ENCODE measurements at regions not wholly inside any gene's neighbourhood (a gene's known extent, or its start where the extent isn't known, plus 50 kb on each side); places are given as distances from the start of the nearest gene placed in this dataset.

- no peaks in the 10 kb centered on the region for H3K27me3 ChIP-seq (ENCODE audit: control insufficient read depth, insufficient read depth, low read length)
- H3K36me3 ChIP-seq (replicated peaks; ENCODE audit: control insufficient read depth, insufficient read depth, low read length): no peaks in the 10 kb centered on the region
- H3K4me3 ChIP-seq (ENCODE audit: insufficient read depth, low read depth, low read length): no peak overlapping the region
- no peak for DNase-seq
These were observed 448.3 kb upstream of the ST6GAL2 start for GRCh38 chr2:107334306-107334705.

GRCh38 chr2:107336526-107336925, 450.6 kb upstream of the ST6GAL2 start:
- no peaks in the 10 kb centered on the region for H3K36me3 ChIP-seq (replicated peaks; ENCODE audit: control insufficient read depth, insufficient read depth, low read length)
- no peak for DNase-seq

GRCh38 chr2:107337209-107337898, 451.4 kb upstream of the ST6GAL2 start:
- no peak for DNase-seq
- Histone ChIP-seq H3K27me3 (ENCODE audit: control insufficient read depth, insufficient read depth, low read length) (no peaks in the 10 kb centered on the region), H3K36me3 (replicated peaks; ENCODE audit: control insufficient read depth, insufficient read depth, low read length) (no peaks in the 10 kb centered on the region), H3K4me3 (ENCODE audit: insufficient read depth, low read depth, low read length) (no peak overlapping the region)

More at GRCh38 chr2:107336526-107336925, 450.6 kb upstream of the ST6GAL2 start:
- no peak overlapping the region for H3K4me3 ChIP-seq (ENCODE audit: insufficient read depth, low read depth, low read length)
- H3K27me3 ChIP-seq (ENCODE audit: control insufficient read depth, insufficient read depth, low read length): no peaks in the 10 kb centered on the region

- H3K27me3 ChIP-seq (ENCODE audit: control insufficient read depth, insufficient read depth, low read length): no peaks in the 10 kb centered on the region
- DNase-seq: no peak
- H3K4me3 ChIP-seq (ENCODE audit: insufficient read depth, low read depth, low read length): no peak overlapping the region
- H3K36me3 ChIP-seq (replicated peaks; ENCODE audit: control insufficient read depth, insufficient read depth, low read length): no peaks in the 10 kb centered on the region
These were observed 452.1 kb upstream of the ST6GAL2 start for GRCh38 chr2:107338059-107338458.

DNA sequence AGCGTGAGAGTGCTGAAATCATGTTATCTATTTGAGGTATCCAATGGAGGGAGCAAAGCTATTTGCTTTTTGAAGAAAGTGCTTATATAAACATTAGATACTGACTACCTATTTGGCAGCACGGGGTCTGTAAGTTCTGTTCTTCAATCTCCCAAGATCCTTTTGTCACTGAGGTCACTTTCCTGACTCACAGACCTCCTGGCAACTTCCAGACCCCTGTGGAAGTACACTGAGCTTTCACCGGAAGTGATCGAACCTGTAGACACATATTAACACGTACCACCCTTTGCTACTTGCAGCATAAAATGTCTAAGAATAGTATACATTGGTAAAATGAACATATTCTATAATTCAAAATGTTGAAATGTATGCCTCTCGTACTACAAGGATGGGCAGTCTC, 452.6 kb upstream of the ST6GAL2 start:
- Histone ChIP-seq H3K4me3 (ENCODE audit: insufficient read depth, low read depth, low read length) (no peak overlapping the region), H3K36me3 (replicated peaks; ENCODE audit: control insufficient read depth, insufficient read depth, low read length) (no peaks in the 10 kb centered on the region), H3K27me3 (ENCODE audit: control insufficient read depth, insufficient read depth, low read length) (no peaks in the 10 kb centered on the region)
- DNase-seq: no peak

DNA sequence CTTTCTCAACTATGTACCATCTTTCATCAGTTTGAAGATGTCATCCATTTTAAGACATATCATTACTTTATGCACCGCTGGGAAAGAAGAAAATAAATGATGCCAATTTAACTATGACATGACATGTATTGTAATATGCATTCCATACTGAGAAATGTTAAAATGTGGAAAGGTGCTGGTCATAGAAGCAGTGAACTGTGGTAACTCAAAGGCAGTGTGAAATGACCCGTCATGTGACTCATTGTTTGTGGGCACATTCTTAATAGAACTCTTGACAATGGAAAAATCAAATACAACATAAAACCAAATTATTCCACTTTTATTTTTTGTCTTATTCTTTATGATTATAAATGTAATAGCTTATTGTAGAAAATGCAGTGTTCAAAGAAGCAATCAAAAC, 455.0 kb upstream of the ST6GAL2 start:
- Histone ChIP-seq H3K4me3 (ENCODE audit: insufficient read depth, low read depth, low read length) (no peak overlapping the region), H3K36me3 (replicated peaks; ENCODE audit: control insufficient read depth, insufficient read depth, low read length) (no peaks in the 10 kb centered on the region), H3K27me3 (ENCODE audit: control insufficient read depth, insufficient read depth, low read length) (no peaks in the 10 kb centered on the region)
- no peak for DNase-seq

GRCh38 chr2:107349329-107349728, 463.4 kb upstream of the ST6GAL2 start:
- Histone ChIP-seq H3K27me3 (ENCODE audit: control insufficient read depth, insufficient read depth, low read length) (no peaks in the 10 kb centered on the region), H3K4me3 (ENCODE audit: insufficient read depth, low read depth, low read length) (no peak overlapping the region), H3K36me3 (replicated peaks; ENCODE audit: control insufficient read depth, insufficient read depth, low read length) (no peaks in the 10 kb centered on the region)
- DNase-seq: no peak

DNA sequence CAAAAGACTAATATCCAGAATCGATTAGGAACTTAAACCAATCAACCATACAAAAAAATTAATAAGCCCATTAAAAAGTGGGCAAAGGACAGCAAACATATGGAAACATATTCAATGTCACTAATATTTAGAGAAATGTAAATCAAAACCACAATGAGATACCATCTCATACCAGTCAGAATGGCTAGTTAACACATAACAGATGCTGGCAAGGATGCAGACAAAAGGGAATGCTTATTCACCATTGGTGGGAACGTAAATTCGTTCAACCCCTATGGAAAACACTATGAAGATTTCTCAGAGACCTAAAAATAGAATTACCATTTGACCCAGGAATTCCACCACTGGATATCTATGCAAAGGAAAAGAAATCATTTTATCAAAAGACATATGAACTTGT, 468.2 kb upstream of the ST6GAL2 start:
- no peak overlapping the region for H3K4me3 ChIP-seq (ENCODE audit: insufficient read depth, low read depth, low read length)
- DNase-seq: no peak
- H3K27me3 ChIP-seq (ENCODE audit: control insufficient read depth, insufficient read depth, low read length): no peaks in the 10 kb centered on the region; the same call in 1 of the 2 replicates
- H3K36me3 ChIP-seq (replicated peaks; ENCODE audit: control insufficient read depth, insufficient read depth, low read length): no peaks in the 10 kb centered on the region

DNA sequence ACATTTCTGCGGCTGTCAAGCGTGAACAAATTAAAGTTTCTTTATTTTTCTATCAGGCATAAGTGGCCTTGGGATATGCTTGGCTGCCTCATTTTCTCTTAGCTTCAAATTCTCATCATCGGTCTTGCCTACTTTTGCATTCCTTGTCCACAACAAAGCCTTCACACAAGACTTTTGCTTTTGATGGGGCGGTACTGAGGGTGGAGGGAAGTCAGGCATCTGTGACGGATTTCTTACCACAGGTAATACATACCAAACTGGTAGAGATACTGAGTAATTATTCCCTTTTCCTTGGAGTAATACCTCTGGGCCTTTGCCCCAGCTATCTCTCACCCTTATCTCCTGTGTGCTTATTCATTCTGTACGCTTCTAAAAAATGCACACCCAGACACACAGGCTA, 468.3 kb upstream of the RGPD4 start:
- DNase-seq: no peak

DNA sequence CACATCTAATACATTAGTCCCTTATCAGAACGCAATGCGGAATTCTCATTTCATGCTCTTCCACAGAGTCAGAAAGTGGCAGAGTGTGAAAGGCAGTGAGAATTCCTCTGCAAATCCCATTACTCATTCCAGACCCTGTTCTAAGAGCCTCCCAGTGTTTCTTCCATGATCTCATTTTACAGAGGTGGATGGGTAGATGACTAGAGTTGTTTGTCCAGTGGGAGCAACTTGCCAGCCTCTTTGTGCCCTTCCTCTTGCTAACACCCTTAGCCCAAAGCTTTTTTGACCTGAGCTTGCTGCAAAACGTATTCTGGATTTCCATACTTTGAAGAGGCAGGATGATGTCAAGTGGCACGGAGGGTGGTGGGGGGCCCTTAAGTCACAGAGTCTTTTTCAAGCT, 467.7 kb upstream of the RGPD4 start:
- no peak overlapping the region for H3K4me3 ChIP-seq (ENCODE audit: insufficient read depth, low read depth, low read length)
- no peak for DNase-seq
- H3K36me3 ChIP-seq (replicated peaks; ENCODE audit: control insufficient read depth, insufficient read depth, low read length): no peaks in the 10 kb centered on the region

More for the DNA sequence above, 468.3 kb upstream of the RGPD4 start:
- H3K27me3 ChIP-seq (ENCODE audit: control insufficient read depth, insufficient read depth, low read length): no peaks in the 10 kb centered on the region; the same call in 1 of the 2 replicates
- H3K4me3 ChIP-seq (ENCODE audit: insufficient read depth, low read depth, low read length): no peak overlapping the region
- H3K36me3 ChIP-seq (replicated peaks; ENCODE audit: control insufficient read depth, insufficient read depth, low read length): no peaks in the 10 kb centered on the region

DNA sequence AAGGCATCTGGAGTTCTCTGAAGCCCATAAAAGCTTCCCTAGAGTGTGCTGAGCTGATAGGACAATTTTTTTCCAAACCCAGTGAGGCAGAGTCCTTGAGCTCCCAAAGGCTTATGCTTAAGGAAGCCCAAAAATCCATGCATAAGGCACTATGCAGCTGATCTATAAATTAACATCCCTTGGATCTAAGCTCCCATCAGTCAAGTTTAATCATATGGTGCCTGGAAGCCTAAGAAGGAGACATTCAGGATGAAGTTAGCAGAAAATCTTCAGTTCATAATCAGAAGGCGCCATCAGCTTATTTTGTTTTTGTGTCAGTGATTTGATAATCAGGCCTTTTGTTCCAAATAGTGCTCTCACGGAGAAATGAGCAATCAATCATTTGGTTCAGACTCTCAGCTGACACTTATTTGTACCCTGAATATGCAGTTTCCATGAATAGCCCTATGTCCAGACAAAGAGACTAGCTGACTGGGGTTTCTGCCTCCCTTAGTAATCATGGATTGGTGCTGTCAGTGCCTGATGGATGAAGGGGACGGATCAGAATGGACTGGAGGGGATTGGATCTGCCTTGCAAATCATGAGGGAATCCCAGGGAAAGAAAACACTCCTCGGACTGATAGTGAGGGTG, 464.8 kb upstream of the RGPD4 start:
- Histone ChIP-seq H3K36me3 (replicated peaks; ENCODE audit: control insufficient read depth, insufficient read depth, low read length) (no peaks in the 10 kb centered on the region), H3K4me3 (ENCODE audit: insufficient read depth, low read depth, low read length) (no peak overlapping the region)
- DNase-seq: no peak

More for the DNA sequence above, 467.7 kb upstream of the RGPD4 start:
- no peaks in the 10 kb centered on the region; the same call in 1 of the 2 replicates for H3K27me3 ChIP-seq (ENCODE audit: control insufficient read depth, insufficient read depth, low read length)

DNA sequence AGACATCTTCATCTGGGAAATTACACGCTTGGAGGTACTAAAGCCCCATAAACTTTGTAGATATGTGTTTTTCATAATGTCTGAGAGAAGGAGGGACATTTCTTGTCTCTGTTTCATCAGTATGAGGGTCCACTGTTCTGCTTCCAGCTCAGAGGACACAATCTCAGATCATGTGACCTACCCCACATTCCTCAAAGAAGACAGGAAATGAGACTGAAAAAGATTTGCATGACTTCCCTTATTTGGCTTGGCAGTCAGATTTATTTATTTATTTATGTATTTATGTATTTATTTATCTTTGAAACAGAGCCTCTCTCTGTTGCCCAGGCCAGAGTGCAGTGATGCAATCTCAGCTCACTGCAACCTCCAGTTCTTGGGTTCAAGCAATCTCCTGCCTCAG, 463.7 kb upstream of the RGPD4 start:
- Histone ChIP-seq H3K4me3 (ENCODE audit: insufficient read depth, low read depth, low read length) (no peak overlapping the region), H3K36me3 (replicated peaks; ENCODE audit: control insufficient read depth, insufficient read depth, low read length) (no peaks in the 10 kb centered on the region), H3K27me3 (ENCODE audit: control insufficient read depth, insufficient read depth, low read length) (no peaks in the 10 kb centered on the region)
- DNase-seq: no peak

More for the DNA sequence above, 464.8 kb upstream of the RGPD4 start:
- H3K27me3 ChIP-seq (ENCODE audit: control insufficient read depth, insufficient read depth, low read length): no peaks in the 10 kb centered on the region

DNA sequence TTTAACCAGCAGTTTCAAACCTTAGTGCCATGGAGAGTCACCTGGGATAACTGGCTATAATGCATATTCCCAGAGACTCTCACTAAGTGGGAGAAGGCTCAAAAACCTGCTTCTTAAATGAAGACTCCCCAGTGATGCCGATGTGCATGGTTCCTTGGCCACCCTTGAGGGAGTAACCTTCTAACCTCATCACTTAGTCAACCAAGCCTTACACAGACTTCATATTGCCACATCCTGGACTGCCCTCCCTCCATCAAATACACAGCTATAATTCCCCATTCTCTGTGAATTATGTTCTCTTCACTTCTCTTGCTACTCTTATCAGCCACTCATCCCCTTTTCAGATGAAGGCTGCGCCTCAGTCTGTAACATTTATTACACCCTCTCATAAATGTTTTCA, 462.9 kb upstream of the RGPD4 start:
- Histone ChIP-seq H3K36me3 (replicated peaks; ENCODE audit: control insufficient read depth, insufficient read depth, low read length) (no peaks in the 10 kb centered on the region), H3K4me3 (ENCODE audit: insufficient read depth, low read depth, low read length) (no peak overlapping the region), H3K27me3 (ENCODE audit: control insufficient read depth, insufficient read depth, low read length) (no peaks in the 10 kb centered on the region)
- no peak for DNase-seq

GRCh38 chr2:107364361-107364950, 462.2 kb upstream of the RGPD4 start:
- Histone ChIP-seq H3K27me3 (ENCODE audit: control insufficient read depth, insufficient read depth, low read length) (no peaks in the 10 kb centered on the region), H3K4me3 (ENCODE audit: insufficient read depth, low read depth, low read length) (no peak overlapping the region), H3K36me3 (replicated peaks; ENCODE audit: control insufficient read depth, insufficient read depth, low read length) (no peaks in the 10 kb centered on the region)
- no peak for DNase-seq

DNA sequence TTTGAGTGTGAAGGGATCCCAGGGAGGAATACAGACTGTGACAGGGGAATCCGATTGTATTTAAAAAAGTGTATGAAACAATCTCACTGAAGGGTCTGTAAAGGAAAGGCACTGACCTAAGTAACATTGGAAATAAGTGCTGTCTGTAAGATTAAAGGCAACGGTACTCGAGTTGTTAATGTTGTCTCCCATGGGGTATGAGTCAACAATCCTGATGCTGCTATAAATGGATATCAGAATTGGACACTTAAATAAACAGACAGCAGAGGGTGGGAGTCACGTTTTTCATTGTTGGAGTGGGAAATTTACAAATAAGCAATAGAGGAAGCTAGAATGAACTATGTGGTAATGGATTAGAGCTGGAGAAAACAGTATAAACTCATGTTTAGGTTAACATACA, 452.4 kb upstream of the RGPD4 start:
- Histone ChIP-seq H3K27me3 (ENCODE audit: control insufficient read depth, insufficient read depth, low read length) (no peaks in the 10 kb centered on the region), H3K36me3 (replicated peaks; ENCODE audit: control insufficient read depth, insufficient read depth, low read length) (no peaks in the 10 kb centered on the region), H3K4me3 (ENCODE audit: insufficient read depth, low read depth, low read length) (no peak overlapping the region)
- no peak for DNase-seq
